Activated CD4-positive, alpha-beta T cell treated with anti-CD3 and anti-CD28 coated beads, Interleukin-2, amount 10 ng/mL, durations not matched to agents 7 days and 5 days (primary cell): ENCODE measurements at regions not wholly inside any gene's neighbourhood (a gene's known extent, or its start where the extent isn't known, plus 50 kb on each side); places are given as distances from the start of the nearest gene placed in this dataset.

Experiments
- CTCF ChIA-PET: fragments of 350-600 bp; sonication (Branson Sonifier 250); formaldehyde crosslinking; loops from one replicate; lab custom pipeline; 2021; ENCODE audit warnings: antibody characterized with exemption; lab: Charles Lee
- POLR2A ChIA-PET: fragments of 350-600 bp; sonication (Branson Sonifier 250); formaldehyde crosslinking; loops from one replicate; lab custom pipeline; 2021; ENCODE audit warnings: antibody characterized with exemption; lab: Charles Lee
- DNase-seq: peaks from one replicate; pipeline ENCODE4 v3.0.0-alpha.2; 2020
- H3K27ac Mint-ChIP-seq: one replicate; pipeline ENCODE4 v1.8.0; 2021; ENCODE audit warnings: mild to moderate bottlenecking, moderate library complexity, mixed read lengths
- H3K27me3 Mint-ChIP-seq: one replicate; pipeline ENCODE4 v1.8.0; 2021; ENCODE audit warnings: mixed read lengths
- H3K36me3 Mint-ChIP-seq: one replicate; pipeline ENCODE4 v1.8.0; 2021; ENCODE audit warnings: low read depth, mixed read lengths
- H3K4me1 Mint-ChIP-seq: one replicate; pipeline ENCODE4 v1.8.0; 2021; ENCODE audit warnings: mixed read lengths
- H3K4me3 Mint-ChIP-seq: one replicate; pipeline ENCODE4 v1.8.0; 2021; ENCODE audit warnings: mild to moderate bottlenecking, moderate library complexity, mixed read lengths
- H3K9me3 Mint-ChIP-seq: one replicate; pipeline ENCODE4 v1.8.0; 2021; ENCODE audit warnings: mixed read lengths

- no peaks in the 10 kb centered on the region for H3K4me1 Mint-ChIP-seq
- no peak overlapping the region for H3K4me3 Mint-ChIP-seq
- DNase-seq: no peak
- no peaks in the 10 kb centered on the region for H3K27me3 Mint-ChIP-seq
- H3K27ac Mint-ChIP-seq: no peak overlapping the region
- POLR2A ChIA-PET: no interaction called here
- H3K9me3 Mint-ChIP-seq: no peaks in the 10 kb centered on the region
- CTCF ChIA-PET: no interaction called here
- no peaks in the 10 kb centered on the region for H3K36me3 Mint-ChIP-seq
Measured at GRCh38 chr5:9903801-9904200, 273.6 kb upstream of the TAS2R1 start.

GRCh38 chr5:9898319-9898718 lies 268.2 kb upstream of the TAS2R1 start:
- CTCF ChIA-PET: interaction anchor here (1.0 kb wide), 1 partner anchor 13 kb away, joined by 3 read pairs; no protein-coding TSS in a partner anchor
- DNase-seq: no peak
- Mint-ChIP-seq H3K27me3 (no peaks in the 10 kb centered on the region), H3K4me3 (no peak overlapping the region), H3K27ac (no peak overlapping the region), H3K9me3 (no peaks in the 10 kb centered on the region), H3K4me1 (no peaks in the 10 kb centered on the region), H3K36me3 (no peaks in the 10 kb centered on the region)
- POLR2A ChIA-PET: no interaction called here

- Mint-ChIP-seq H3K27me3 (no peaks in the 10 kb centered on the region), H3K4me3 (no peak overlapping the region)
- DNase-seq: no peak
Measured at GRCh38 chr5:9895302-9895645, 265.1 kb upstream of the TAS2R1 start.

GRCh38 chr5:9894571-9895301 lies 264.6 kb upstream of the TAS2R1 start:
- no peaks in the 10 kb centered on the region for H3K36me3 Mint-ChIP-seq
- POLR2A ChIA-PET: no interaction called here
- no peak overlapping the region for H3K27ac Mint-ChIP-seq

More at GRCh38 chr5:9895302-9895645, 265.1 kb upstream of the TAS2R1 start:
- ChIA-PET POLR2A (no interaction called here), CTCF (no interaction called here)
- Mint-ChIP-seq H3K27ac (no peak overlapping the region), H3K36me3 (no peaks in the 10 kb centered on the region), H3K9me3 (no peaks in the 10 kb centered on the region), H3K4me1 (no peaks in the 10 kb centered on the region)

GRCh38 chr5:9892696-9893095 lies 262.5 kb upstream of the TAS2R1 start:
- POLR2A ChIA-PET: no interaction called here
- Mint-ChIP-seq H3K9me3 (no peaks in the 10 kb centered on the region), H3K27ac (no peak overlapping the region), H3K4me3 (no peak overlapping the region), H3K27me3 (no peaks in the 10 kb centered on the region), H3K4me1 (no peaks in the 10 kb centered on the region), H3K36me3 (no peaks in the 10 kb centered on the region)
- CTCF ChIA-PET: no interaction called here
- no peak for DNase-seq

More at GRCh38 chr5:9894571-9895301, 264.6 kb upstream of the TAS2R1 start:
- CTCF ChIA-PET: no interaction called here
- Mint-ChIP-seq H3K4me1 (no peaks in the 10 kb centered on the region), H3K4me3 (no peak overlapping the region), H3K27me3 (no peaks in the 10 kb centered on the region), H3K9me3 (no peaks in the 10 kb centered on the region)
- no peak for DNase-seq

GRCh38 chr5:9889511-9889910 lies 259.4 kb upstream of the TAS2R1 start:
- Mint-ChIP-seq H3K36me3 (no peaks in the 10 kb centered on the region), H3K9me3 (no peaks in the 10 kb centered on the region), H3K4me3 (no peak overlapping the region), H3K27me3 (no peaks in the 10 kb centered on the region), H3K4me1 (no peaks in the 10 kb centered on the region), H3K27ac (no peak overlapping the region)
- ChIA-PET CTCF (no interaction called here), POLR2A (no interaction called here)
- DNase-seq: no peak

- no peak for DNase-seq
- ChIA-PET CTCF (no interaction called here), POLR2A (no interaction called here)
- H3K4me1 Mint-ChIP-seq: no peaks in the 10 kb centered on the region
- H3K36me3 Mint-ChIP-seq: no peaks in the 10 kb centered on the region
- no peak overlapping the region for H3K4me3 Mint-ChIP-seq
- no peaks in the 10 kb centered on the region for H3K9me3 Mint-ChIP-seq
- no peak overlapping the region for H3K27ac Mint-ChIP-seq
- no peaks in the 10 kb centered on the region for H3K27me3 Mint-ChIP-seq
Measured at GRCh38 chr5:9888501-9888901, 258.4 kb upstream of the TAS2R1 start.

- DNase-seq: no peak
- POLR2A ChIA-PET: no interaction called here
- no peaks in the 10 kb centered on the region for H3K27me3 Mint-ChIP-seq
- H3K9me3 Mint-ChIP-seq: no peaks in the 10 kb centered on the region
- CTCF ChIA-PET: interaction anchor here (1.5 kb wide), 1 partner anchor 13 kb away, joined by 3 read pairs; no protein-coding TSS in a partner anchor
- no peak overlapping the region for H3K4me3 Mint-ChIP-seq
- no peaks in the 10 kb centered on the region for H3K36me3 Mint-ChIP-seq
- no peak overlapping the region for H3K27ac Mint-ChIP-seq
- no peaks in the 10 kb centered on the region for H3K4me1 Mint-ChIP-seq
Measured at GRCh38 chr5:9885164-9885563, 255.0 kb upstream of the TAS2R1 start.

GRCh38 chr5:9878206-9878605 lies 248.1 kb upstream of the TAS2R1 start:
- CTCF ChIA-PET: no interaction called here

GRCh38 chr5:9877488-9877887 lies 247.3 kb upstream of the TAS2R1 start:
- Mint-ChIP-seq H3K27ac (no peak overlapping the region), H3K36me3 (no peaks in the 10 kb centered on the region), H3K9me3 (no peaks in the 10 kb centered on the region), H3K4me3 (no peak overlapping the region), H3K4me1 (no peaks in the 10 kb centered on the region), H3K27me3 (no peaks in the 10 kb centered on the region)
- no peak for DNase-seq
- CTCF ChIA-PET: no interaction called here
- POLR2A ChIA-PET: no interaction called here

More at GRCh38 chr5:9878206-9878605, 248.1 kb upstream of the TAS2R1 start:
- Mint-ChIP-seq H3K27ac (no peak overlapping the region), H3K4me1 (no peaks in the 10 kb centered on the region), H3K36me3 (no peaks in the 10 kb centered on the region), H3K27me3 (no peaks in the 10 kb centered on the region), H3K4me3 (no peak overlapping the region), H3K9me3 (no peaks in the 10 kb centered on the region)
- no peak for DNase-seq
- POLR2A ChIA-PET: no interaction called here

- no peak overlapping the region for H3K27ac Mint-ChIP-seq
- POLR2A ChIA-PET: no interaction called here
Measured at GRCh38 chr5:9876451-9876850, 246.3 kb upstream of the TAS2R1 start.

GRCh38 chr5:9869616-9870288 lies 239.6 kb upstream of the TAS2R1 start:
- no peak overlapping the region for H3K27ac Mint-ChIP-seq
- H3K9me3 Mint-ChIP-seq: peaks cover 27% of the 10 kb centered on the region
- no peak for DNase-seq
- POLR2A ChIA-PET: no interaction called here
- H3K4me1 Mint-ChIP-seq: no peaks in the 10 kb centered on the region
- H3K4me3 Mint-ChIP-seq: no peak overlapping the region
- CTCF ChIA-PET: no interaction called here
- no peaks in the 10 kb centered on the region for H3K27me3 Mint-ChIP-seq
- no peaks in the 10 kb centered on the region for H3K36me3 Mint-ChIP-seq

More at GRCh38 chr5:9876451-9876850, 246.3 kb upstream of the TAS2R1 start:
- Mint-ChIP-seq H3K36me3 (no peaks in the 10 kb centered on the region), H3K4me1 (no peaks in the 10 kb centered on the region), H3K27me3 (no peaks in the 10 kb centered on the region), H3K4me3 (no peak overlapping the region), H3K9me3 (no peaks in the 10 kb centered on the region)
- CTCF ChIA-PET: no interaction called here
- no peak for DNase-seq

- no peak overlapping the region for H3K4me3 Mint-ChIP-seq
- peaks cover 30% of the 10 kb centered on the region for H3K9me3 Mint-ChIP-seq
- CTCF ChIA-PET: no interaction called here
- H3K36me3 Mint-ChIP-seq: no peaks in the 10 kb centered on the region
- no peak overlapping the region for H3K27ac Mint-ChIP-seq
- POLR2A ChIA-PET: no interaction called here
- DNase-seq: no peak
- H3K4me1 Mint-ChIP-seq: no peaks in the 10 kb centered on the region
- H3K27me3 Mint-ChIP-seq: no peaks in the 10 kb centered on the region
Measured at GRCh38 chr5:9865574-9865973, 235.4 kb upstream of the TAS2R1 start.
